ENCODE measurements at regions not wholly inside any gene's neighbourhood (a gene's known extent, or its start where the extent isn't known, plus 50 kb on each side); places are given as distances from the start of the nearest gene placed in this dataset.

DNA sequence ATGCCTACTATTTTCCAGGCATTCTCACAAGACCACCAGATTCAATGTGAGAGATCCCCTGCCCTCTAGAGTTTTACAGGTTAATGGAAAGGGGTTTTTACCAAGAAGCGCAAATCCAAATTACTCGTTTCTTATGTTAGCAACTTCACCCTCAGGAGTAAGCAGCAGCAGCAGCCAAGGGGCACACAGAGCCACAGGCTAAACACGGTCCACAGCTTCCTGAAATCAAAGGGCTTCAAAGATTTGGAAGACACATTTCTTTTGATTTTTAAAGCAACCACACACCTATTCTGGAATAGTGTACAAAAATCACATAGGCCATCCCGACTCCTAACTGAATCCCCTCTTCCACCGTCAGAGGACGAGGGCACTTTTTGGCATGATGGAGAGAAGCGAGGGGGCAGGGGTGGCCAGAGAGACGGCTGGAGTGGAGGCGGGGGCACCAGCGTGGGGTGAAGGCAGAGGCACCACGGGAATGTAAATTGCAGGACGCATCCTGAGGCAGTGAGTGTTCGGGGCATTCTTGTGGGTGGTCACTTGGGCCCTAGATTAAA lies 107.0 kb downstream of the ARF6 start:
- DNase-seq: no peak

GRCh38 chr14:50000380-50001150 lies 107.7 kb downstream of the ARF6 start:
- DNase-seq: peak; percentile 80

DNA sequence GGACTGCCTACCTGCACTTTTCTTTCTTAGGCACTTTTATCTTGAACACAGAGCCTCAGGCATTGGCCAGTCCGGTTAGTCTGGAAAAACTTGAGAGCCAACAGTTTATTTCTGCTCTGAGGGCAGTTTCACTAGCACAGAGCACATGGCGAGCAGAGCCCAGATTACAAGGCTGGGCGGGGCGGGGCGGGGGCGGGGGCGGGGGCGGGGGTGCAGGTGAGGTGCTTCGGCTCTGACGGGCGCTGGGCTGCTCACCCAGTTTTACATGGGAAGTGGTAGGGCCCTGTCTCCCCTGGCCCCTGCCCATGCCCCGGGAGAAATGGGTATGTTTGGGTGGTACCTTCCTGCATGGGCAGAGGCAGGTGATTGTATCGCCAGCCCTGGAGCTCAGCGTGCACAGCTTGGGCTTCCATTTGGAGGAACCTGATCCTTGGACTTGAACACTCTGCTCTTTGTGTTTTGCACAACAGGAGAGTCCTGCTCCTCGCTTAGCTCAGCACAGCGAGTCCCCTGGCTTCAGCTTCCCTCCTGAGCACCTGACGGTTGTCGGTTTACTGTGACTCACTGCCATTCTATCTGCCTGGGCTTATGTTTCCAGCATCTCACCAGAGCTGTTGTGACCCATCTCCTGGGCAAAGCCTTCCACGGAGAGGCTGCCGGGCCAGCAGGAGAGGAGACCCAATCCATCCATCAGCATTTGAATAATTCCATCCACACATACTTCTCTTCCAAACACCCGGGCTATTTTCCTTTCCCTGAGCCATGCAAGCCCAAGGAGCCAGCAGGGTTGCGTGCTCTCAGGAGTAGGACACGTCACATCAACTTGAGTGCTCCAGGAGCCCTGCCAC lies 108.5 kb downstream of the ARF6 start:
- peak; percentile 62 for DNase-seq

GRCh38 chr14:50001999-50002925 lies 109.4 kb downstream of the ARF6 start:
- DNase-seq: no peak

GRCh38 chr14:50002926-50003212 lies 110.0 kb downstream of the ARF6 start:
- DNase-seq: no peak

DNA sequence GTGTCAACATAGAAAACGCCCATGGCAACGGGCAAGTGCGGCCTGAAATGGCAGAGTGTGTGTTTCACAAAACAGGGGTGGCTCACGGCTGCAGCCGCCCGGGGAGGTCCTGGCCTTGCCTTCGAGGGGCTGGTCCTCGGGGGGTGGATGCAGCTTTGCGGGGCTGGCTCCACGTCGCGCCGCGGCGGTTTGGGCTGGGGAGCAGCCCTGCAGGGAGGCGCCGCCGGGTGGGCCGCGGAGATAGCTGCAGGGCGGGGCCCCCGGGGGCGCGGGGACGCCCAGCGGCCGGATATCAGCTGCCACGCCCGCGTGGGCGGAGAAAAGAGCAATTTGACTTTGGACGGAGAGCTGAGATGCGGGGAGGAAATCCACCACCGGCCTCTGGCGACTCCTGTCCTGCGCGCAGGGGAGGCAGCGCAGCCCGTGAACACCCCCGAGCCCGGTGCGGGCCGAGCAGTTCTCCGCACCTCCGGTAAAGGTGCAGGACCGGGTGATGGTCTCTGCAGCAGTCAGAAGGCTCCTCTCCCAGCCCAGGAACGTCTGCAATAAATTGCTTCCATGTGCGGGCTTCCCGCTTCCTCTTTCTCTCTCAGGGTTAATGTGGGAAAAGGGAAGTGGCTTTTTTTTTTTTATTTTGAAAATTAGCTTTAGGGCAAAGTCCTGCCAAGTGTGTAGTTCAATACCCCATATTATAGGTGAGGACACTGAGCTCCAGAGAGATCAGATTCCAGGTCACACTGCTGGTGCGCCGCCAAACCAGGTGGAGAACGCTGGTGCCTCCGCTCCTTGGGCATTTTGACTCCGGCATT lies 110.5 kb downstream of the ARF6 start:
- DNase-seq: peak; percentile 84

GRCh38 chr14:50006141-50006540 lies 110.2 kb downstream of the VCPKMT start:
- no peak for DNase-seq

GRCh38 chr14:50007123-50007903 lies 109.1 kb downstream of the VCPKMT start:
- DNase-seq: no peak

- DNase-seq: no peak
Observed at GRCh38 chr14:50008562-50008961, 107.8 kb downstream of the VCPKMT start.

DNA sequence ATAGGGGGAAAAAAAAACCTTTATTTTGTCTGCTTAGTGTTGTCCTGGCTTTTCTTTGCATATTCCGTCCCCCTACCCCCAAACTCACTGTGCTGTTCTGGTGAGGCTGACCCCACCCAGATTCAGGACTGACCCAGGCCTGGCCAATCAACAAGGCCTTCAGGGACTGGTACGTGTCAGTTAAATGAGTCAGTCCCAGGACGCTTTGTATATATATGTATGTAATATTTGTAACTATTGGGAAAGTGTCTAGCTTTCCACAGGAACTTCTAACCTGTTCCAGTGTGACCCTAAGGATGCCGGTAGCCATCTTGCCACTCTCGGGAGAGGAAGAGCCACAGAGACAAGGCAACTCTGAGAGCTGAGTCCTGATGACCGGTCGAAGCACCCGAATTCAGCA lies 107.4 kb downstream of the VCPKMT start:
- no peak for DNase-seq

- DNase-seq: no peak
Observed at GRCh38 chr14:50010752-50011151, 105.6 kb downstream of the VCPKMT start.

DNA sequence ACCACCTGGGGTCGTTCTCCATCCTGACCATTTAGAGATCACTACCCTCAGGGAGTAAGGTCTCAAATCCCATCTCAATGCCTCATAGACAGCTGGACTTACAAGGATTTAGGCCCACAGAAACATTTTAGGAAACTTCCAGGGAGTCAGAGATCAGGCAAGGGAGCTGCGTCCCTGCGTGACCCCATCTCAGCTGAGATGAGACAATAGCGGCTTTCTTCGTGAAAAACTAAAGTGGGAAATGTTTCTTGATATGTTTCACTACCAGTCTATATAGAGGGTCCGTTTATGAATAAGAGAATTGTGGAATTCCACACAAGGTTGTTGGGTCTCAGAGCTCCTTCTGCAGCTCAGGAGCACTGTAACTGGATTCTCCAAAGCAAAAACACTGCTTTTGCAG lies 105.1 kb downstream of the VCPKMT start:
- no peak for DNase-seq

DNA sequence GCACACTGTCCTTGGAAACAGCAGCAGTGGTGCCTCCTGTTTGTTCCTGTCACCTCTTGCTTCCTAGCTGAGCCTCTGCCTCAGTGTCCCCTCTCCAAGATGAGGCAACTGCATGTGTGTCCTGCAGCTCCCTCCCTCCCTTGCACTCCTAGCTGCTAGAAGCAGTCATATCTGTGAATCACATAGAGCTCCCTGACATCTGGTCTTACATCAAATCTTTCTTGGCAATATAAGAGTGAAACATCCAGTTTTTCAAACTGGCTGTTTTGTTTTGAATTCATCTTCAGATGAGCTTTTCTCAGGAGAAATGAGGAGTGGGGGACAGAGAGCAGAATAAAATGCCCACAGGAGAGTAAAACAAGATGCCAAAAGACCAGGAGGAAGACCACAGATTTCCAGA lies 103.7 kb downstream of the VCPKMT start:
- no peak for DNase-seq

DNA sequence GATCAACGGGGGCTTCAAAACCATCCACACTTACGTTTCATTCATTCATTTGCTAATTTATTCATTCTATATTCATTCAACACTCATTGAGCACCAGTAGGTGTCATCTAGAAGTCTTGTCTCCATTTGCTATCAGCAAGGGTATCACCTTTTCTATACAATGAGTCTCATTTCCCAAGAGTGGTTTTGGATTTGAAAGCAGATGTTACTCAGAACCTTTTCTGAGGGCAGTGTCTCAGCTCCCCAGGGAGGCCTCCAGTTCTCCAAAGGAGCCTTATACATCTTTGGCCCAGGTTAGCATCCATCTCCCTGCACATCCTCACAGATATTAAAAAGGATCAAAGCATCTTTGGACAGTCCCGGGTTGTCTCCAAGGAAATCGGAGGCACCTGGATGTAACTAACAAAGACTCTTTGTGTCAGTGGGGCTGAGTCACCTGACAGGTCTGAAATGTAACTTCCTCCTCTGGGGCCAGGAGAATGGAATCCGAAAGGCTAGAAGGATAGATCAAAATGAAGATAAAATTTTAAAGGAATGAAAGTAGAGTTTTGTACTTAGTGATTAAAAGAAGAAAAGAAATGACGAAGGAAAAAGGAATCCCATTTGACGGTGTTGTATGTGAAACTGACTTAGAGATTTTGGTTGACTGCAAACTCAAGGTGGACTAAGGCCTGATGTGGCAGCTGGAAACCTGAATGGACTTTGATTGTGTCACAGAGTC lies 103.0 kb downstream of the VCPKMT start:
- no peak for DNase-seq

DNA sequence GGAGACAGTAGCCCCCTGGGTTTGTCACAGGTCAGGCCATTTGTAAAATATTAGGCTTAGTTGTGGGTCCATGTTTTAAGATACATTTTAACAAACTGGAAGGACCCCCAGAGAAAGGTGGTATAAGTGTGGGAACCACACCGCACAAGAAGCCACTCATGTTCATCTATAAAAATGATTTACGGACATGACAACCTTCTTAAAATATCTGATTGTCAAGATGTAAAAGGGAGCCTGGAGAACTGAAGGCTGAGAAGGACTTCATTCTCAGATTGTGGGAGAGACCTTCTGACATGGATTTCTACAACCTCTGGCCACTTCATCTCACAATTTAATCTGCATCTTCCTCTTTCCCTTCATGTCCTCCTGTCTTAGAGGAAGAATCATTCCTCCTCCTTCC lies 102.4 kb downstream of the VCPKMT start:
- no peak for DNase-seq

DNA sequence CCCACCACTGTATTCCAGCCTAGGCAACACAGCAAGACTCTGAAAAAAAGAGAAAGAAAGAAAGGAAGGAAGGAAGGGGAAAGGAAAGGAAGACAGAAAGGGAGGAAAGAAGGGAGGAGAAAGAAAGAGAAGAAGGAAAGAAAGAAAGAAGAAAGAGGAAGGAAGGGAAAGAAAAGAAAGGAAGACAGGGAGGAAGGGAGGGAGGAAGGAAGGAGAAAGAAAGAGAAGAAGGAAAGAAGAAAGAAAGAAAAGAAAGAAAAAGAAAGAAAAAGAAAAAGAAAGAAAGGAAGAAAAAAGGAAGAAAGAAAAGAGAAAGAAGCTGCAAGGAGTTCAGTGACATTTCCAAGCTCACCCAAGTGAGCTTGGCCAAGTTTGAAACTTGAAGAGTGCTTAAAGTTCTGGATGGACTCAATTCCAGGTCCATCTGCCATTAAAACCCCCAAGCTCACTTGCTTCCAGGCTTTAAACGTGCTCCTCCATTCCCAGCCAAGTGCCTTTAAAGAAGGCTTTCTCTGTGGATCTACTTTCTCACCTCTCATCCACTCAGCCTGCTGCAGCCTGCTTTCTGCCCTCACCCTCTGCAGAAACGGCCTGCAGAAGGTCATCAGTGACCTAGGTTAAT lies 101.5 kb downstream of the VCPKMT start:
- no peak for DNase-seq

- no peak for DNase-seq
Observed at GRCh38 chr14:50015716-50016115, 100.7 kb downstream of the VCPKMT start.

- peak; percentile 58 for DNase-seq
Observed at GRCh38 chr14:50018201-50018932, 98.0 kb downstream of the VCPKMT start.

DNA sequence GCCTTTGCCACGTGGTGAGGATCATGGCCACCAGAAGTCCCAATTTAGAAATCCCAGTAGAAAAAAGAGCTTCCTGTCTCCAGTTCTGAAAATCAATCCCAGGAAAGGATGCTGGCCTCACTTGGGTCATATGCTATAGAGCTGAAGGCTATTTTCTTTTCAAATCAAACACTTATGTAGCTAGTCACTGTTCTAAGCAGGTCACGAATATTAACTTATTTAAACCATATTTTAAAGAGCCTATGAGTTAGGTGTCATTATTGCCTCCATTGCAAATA lies 97.5 kb downstream of the VCPKMT start:
- DNase-seq: no peak

- no peak for DNase-seq
Observed at GRCh38 chr14:50020184-50020583, 96.2 kb downstream of the VCPKMT start.
